HL-60 (cell line): ENCODE measurements at regions not wholly inside any gene's neighbourhood (a gene's known extent, or its start where the extent isn't known, plus 50 kb on each side); places are given as distances from the start of the nearest gene placed in this dataset.

Source experiments
- CTCF ChIP-seq: IDR thresholded peaks from one replicate; pipeline ENCODE4 v1.5.1; 2011; ENCODE audit warnings: low read length, control low read depth, inconsistent platforms; ENCODE audit not compliant: insufficient read depth
- GABPA ChIP-seq: IDR thresholded peaks from 2 replicates; pipeline ENCODE4 v1.6.1; 2012; ENCODE audit warnings: low read depth
- POLR2AphosphoS5 ChIP-seq: IDR thresholded peaks from 2 replicates; pipeline ENCODE4 v1.6.1; 2012; ENCODE audit warnings: low read depth
- REST ChIP-seq: IDR thresholded peaks from 2 replicates; pipeline ENCODE4 v1.6.1; 2012; ENCODE audit warnings: low read depth; ENCODE audit not compliant: insufficient replicate concordance
- SPI1 ChIP-seq: IDR thresholded peaks from 2 replicates; pipeline ENCODE4 v1.6.1; 2012; ENCODE audit warnings: low read depth, mild to moderate bottlenecking, borderline replicate concordance

DNA sequence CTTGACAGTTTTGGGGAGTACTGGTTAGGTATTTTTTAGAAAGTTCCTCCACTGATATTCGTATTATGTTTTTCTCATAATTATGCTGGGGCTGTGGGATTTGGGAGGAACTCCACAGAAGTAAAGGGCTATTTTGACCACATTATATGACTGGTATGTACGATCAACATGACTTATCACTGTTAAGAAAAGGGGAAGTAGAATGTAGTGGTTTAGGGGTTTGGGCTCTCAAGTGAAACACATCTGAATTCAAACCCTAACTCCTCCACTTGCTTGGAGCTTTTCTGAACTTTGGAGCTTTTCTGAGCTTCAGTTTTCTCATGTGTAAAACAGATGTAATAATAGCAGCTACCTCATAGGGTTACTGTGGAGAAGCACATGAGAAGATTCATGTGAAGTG is 96.4 kb upstream of the C1GALT1C1 start:
- TF ChIP-seq CTCF: no peak
- no peak for TF ChIP-seq REST
- no peak for TF ChIP-seq GABPA
- TF ChIP-seq POLR2AphosphoS5: no peak
- TF ChIP-seq SPI1: peak; percentile 72; the same call in 1 of the 2 replicates
